ENCODE measurements at regions not wholly inside any gene's neighbourhood (a gene's known extent, or its start where the extent isn't known, plus 50 kb on each side); places are given as distances from the start of the nearest gene placed in this dataset.

- Histone ChIP-seq H3K27ac (replicated peaks) (no peak overlapping the region), H3K9me3 (replicated peaks) (no peaks in the 10 kb centered on the region), H3K4me3 (no peak overlapping the region), H3K4me1 (no peaks in the 10 kb centered on the region), H3K27me3 (ENCODE audit: low read depth) (no peaks in the 10 kb centered on the region), H3K36me3 (no peaks in the 10 kb centered on the region)
- TF ChIP-seq CTCF (IDR thresholded peaks at IDR 0.05; ENCODE audit: borderline replicate concordance): no peak
- DNase-seq: no peak
- intact Hi-C loops (cut with micrococcal nuclease): no loop called here
Measured at GRCh38 chr4:23070848-23071570, 378.3 kb downstream of the GBA3 start.

- no peaks in the 10 kb centered on the region for H3K4me1 ChIP-seq
- no peaks in the 10 kb centered on the region for H3K27me3 ChIP-seq (ENCODE audit: low read depth)
- no peaks in the 10 kb centered on the region for H3K36me3 ChIP-seq
- no peaks in the 10 kb centered on the region for H3K9me3 ChIP-seq (replicated peaks)
- no peak for TF ChIP-seq CTCF (IDR thresholded peaks at IDR 0.05; ENCODE audit: borderline replicate concordance)
- intact Hi-C loops (cut with micrococcal nuclease): no loop called here
- no peak overlapping the region for H3K27ac ChIP-seq (replicated peaks)
- no peak overlapping the region for H3K4me3 ChIP-seq
- no peak for DNase-seq
Measured at GRCh38 chr4:23068756-23069155, 376.0 kb downstream of the GBA3 start.

- no peak for DNase-seq
- intact Hi-C loops (cut with micrococcal nuclease): no loop called here
- no peaks in the 10 kb centered on the region for H3K36me3 ChIP-seq
- no peak overlapping the region for H3K27ac ChIP-seq (replicated peaks)
- no peaks in the 10 kb centered on the region for H3K9me3 ChIP-seq (replicated peaks)
- TF ChIP-seq CTCF (IDR thresholded peaks at IDR 0.05; ENCODE audit: borderline replicate concordance): no peak
- no peaks in the 10 kb centered on the region for H3K4me1 ChIP-seq
- no peaks in the 10 kb centered on the region for H3K27me3 ChIP-seq (ENCODE audit: low read depth)
- H3K4me3 ChIP-seq: no peak overlapping the region
Measured at GRCh38 chr4:23068287-23068686, 375.6 kb downstream of the GBA3 start.

- no peak for TF ChIP-seq CTCF (IDR thresholded peaks at IDR 0.05; ENCODE audit: borderline replicate concordance)
- no peak overlapping the region for H3K27ac ChIP-seq (replicated peaks)
- intact Hi-C loops (cut with micrococcal nuclease): no loop called here
- H3K9me3 ChIP-seq (replicated peaks): no peaks in the 10 kb centered on the region
- no peaks in the 10 kb centered on the region for H3K36me3 ChIP-seq
- no peak for DNase-seq
- no peaks in the 10 kb centered on the region for H3K27me3 ChIP-seq (ENCODE audit: low read depth)
- H3K4me1 ChIP-seq: no peaks in the 10 kb centered on the region
- no peak overlapping the region for H3K4me3 ChIP-seq
Measured at GRCh38 chr4:23062188-23062587, 369.5 kb downstream of the GBA3 start.

- Histone ChIP-seq H3K4me3 (no peak overlapping the region), H3K4me1 (no peaks in the 10 kb centered on the region), H3K36me3 (no peaks in the 10 kb centered on the region), H3K27me3 (ENCODE audit: low read depth) (no peaks in the 10 kb centered on the region), H3K27ac (replicated peaks) (no peak overlapping the region), H3K9me3 (replicated peaks) (no peaks in the 10 kb centered on the region)
- no peak for DNase-seq
- intact Hi-C loops (cut with micrococcal nuclease): no loop called here
- TF ChIP-seq CTCF (IDR thresholded peaks at IDR 0.05; ENCODE audit: borderline replicate concordance): no peak
Measured at GRCh38 chr4:23061431-23061830, 368.7 kb downstream of the GBA3 start.
